ENCODE measurements at regions not wholly inside any gene's neighbourhood (a gene's known extent, or its start where the extent isn't known, plus 50 kb on each side); places are given as distances from the start of the nearest gene placed in this dataset.

- TF ChIP-seq POLR2A (IDR thresholded peaks at IDR 0.05; ENCODE audit: low read depth, low read length): no peak
- TF ChIP-seq TAF1 (IDR thresholded peaks at IDR 0.05; ENCODE audit: borderline replicate concordance, low read depth, low read length): no peak
Measured at GRCh38 chr2:116819355-116819754, 995.1 kb upstream of the DDX18 start.
